Epithelial cell of proximal tubule (primary cell): ENCODE measurements at regions not wholly inside any gene's neighbourhood (a gene's known extent, or its start where the extent isn't known, plus 50 kb on each side); places are given as distances from the start of the nearest gene placed in this dataset.

ENCODE experiments used
- DNase-seq: peaks from one replicate; pipeline ENCODE4 v3.0.0-alpha.2; 2011; ENCODE audit warnings: low read depth
- H3K4me3 ChIP-seq: 2 replicates; pipeline ENCODE4 v1.5.1; 2011; ENCODE audit warnings: low read depth, mild to moderate bottlenecking, low read length
- CTCF ChIP-seq: conservative IDR thresholded peaks from 2 replicates; pipeline ENCODE4 v1.5.1; 2012; ENCODE audit warnings: low read depth, mild to moderate bottlenecking, low read length

GRCh38 chr3:115547207-115547606, 76.1 kb upstream of the GAP43 start:
- no peak for DNase-seq
- no peak overlapping the region for H3K4me3 ChIP-seq
- TF ChIP-seq CTCF: no peak

DNA sequence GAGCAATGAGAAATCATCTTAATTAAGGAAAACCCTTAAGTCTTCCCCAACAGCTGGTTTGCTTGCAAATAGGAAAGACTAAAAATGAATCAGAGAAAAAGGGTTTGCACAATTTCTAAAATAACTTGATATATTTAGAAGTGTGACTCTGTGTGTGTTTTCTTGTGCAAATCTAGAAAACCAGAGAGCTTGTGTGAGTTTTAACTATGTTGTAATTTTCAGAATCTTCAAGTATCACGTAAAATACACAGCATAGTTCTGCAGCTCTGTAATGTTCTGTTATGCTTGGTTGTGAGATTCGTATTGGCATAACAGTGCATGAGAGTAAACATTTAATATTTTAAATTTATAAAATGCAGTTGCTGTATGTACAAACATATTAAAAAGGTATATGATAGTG, 74.7 kb upstream of the GAP43 start:
- H3K4me3 ChIP-seq: no peak overlapping the region
- TF ChIP-seq CTCF: no peak
- no peak for DNase-seq

GRCh38 chr3:115549071-115549470, 74.2 kb upstream of the GAP43 start:
- no peak for TF ChIP-seq CTCF
- DNase-seq: no peak
- no peak overlapping the region for H3K4me3 ChIP-seq

DNA sequence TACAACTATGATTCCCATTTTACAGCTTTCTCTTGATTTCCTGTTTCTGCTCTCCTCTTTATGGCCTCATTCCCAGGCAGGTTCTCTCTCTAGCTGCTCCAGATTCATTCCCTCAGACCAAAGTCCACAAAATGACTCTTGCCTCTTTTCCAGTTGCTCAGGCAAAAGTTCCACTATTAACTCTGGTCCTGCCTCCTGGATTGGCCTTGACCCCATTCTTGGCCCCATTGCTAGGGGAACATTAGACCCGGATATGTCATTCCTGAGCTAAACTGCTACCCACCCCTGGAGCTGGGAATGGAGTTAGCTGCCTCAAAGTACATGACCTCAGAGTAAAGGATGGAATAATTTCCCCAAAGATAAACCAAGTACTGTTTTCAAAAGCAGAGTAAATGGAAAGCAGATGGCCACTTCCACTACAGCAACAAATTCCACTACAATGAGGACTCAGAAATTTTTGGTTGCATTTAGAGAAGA, 73.0 kb upstream of the GAP43 start:
- H3K4me3 ChIP-seq: no peak overlapping the region
- TF ChIP-seq CTCF: no peak
- no peak for DNase-seq

DNA sequence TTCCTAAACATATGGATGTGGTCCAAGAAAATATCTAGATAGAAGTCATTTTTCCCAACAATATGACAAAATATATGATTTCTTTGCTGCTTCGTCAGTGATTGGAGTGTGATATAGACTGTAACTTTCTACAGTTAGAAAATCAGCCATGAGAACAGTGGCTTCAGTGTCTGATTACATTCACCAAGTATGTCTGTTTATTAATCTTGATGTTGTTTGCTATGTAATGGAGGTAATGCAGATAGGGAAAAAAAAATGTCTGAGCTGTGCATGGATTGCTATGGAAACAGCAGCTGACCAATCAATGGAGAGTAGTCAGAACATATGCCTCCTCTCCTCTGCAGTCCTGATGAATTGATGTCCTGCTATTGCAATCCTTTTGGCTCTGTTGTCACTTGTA, 72.3 kb upstream of the GAP43 start:
- no peak overlapping the region for H3K4me3 ChIP-seq
- TF ChIP-seq CTCF: no peak
- no peak for DNase-seq

GRCh38 chr3:115552007-115552406, 71.3 kb upstream of the GAP43 start:
- no peak for TF ChIP-seq CTCF
- H3K4me3 ChIP-seq: no peak overlapping the region
- DNase-seq: no peak

DNA sequence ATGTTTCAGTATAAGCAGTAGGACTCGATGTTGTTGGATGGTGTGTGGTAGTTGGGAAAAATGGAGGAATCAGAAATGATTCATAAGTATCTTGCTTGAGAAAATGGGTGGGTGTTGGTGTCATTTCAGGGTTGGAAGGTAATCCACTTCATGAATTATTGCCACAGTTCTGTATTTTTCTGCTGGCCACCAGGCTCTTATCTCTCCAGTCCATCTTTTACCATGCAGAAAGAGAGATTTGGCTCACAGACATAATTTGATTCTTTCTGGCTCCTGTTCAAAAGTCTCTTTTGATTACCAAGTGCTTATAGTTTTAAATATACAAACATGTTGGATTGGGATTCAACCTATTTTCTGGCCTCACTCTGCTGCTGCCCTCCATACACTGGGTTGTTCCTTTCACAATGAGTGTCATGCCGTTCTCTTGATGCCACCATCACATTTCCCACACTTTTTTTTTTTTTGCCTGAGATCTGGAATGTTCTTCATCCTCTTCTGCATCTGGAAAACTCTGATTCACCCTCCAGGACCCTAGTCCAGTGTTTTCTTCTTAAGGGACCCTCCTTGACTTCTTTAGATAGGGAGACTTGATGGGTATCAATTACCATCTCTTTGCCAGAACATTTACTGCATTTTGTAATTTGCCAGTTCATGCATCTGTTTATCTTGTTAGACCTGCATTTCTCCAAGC, 69.4 kb upstream of the GAP43 start:
- no peak for TF ChIP-seq CTCF
- no peak overlapping the region for H3K4me3 ChIP-seq
- DNase-seq: no peak
